SK-N-SH treated with all-trans-retinoic acid at 6 μM for 48 hours (cell line): ENCODE measurements at regions not wholly inside any gene's neighbourhood (a gene's known extent, or its start where the extent isn't known, plus 50 kb on each side); places are given as distances from the start of the nearest gene placed in this dataset.

Experiments
- ATAC-seq: fragments of 200-7000 bp; cut with Tn5 transposase; 3 replicates; pipeline ENCODE4 v1.9.1; 2020; ENCODE audit warnings: mild to moderate bottlenecking, moderate library complexity
- ARNTL ChIP-seq: fragments of 450-650 bp; formaldehyde crosslinking; IDR thresholded peaks from 2 replicates; pipeline ENCODE4 v1.5.0; 2020; ENCODE audit warnings: low read depth, mild to moderate bottlenecking, moderate library complexity, borderline replicate concordance
- BACH2 ChIP-seq: fragments of 250-450 bp; sonication (Bioruptor Pico); IDR thresholded peaks from 2 replicates; pipeline ENCODE4 v1.9.0; 2021; ENCODE audit warnings: mild to moderate bottlenecking, borderline replicate concordance
- CREB5 ChIP-seq: fragments of 250-450 bp; sonication (Bioruptor Pico); IDR thresholded peaks from 2 replicates; pipeline ENCODE4 v1.5.1; 2020; ENCODE audit warnings: low read depth, mild to moderate bottlenecking, moderate library complexity
- CSDC2 ChIP-seq: fragments of 250-450 bp; sonication (Bioruptor Pico); IDR thresholded peaks from 2 replicates; pipeline ENCODE4 v1.5.0; 2020; ENCODE audit warnings: mild to moderate bottlenecking, moderate library complexity
- CSRNP3 ChIP-seq: fragments of 250-450 bp; sonication (Bioruptor Pico); IDR thresholded peaks from 2 replicates; pipeline ENCODE4 v1.5.1; 2021; ENCODE audit warnings: mild to moderate bottlenecking, moderate library complexity
- GLIS3 ChIP-seq: fragments of 250-450 bp; sonication (Bioruptor Pico); IDR thresholded peaks from 2 replicates; pipeline ENCODE4 v1.5.0; 2020; ENCODE audit warnings: mild to moderate bottlenecking, moderate library complexity
- PATZ1 ChIP-seq: fragments of 250-450 bp; sonication (Bioruptor Pico); IDR thresholded peaks from 2 replicates; pipeline ENCODE4 v1.8.0; 2020; ENCODE audit warnings: mild to moderate bottlenecking, moderate library complexity, borderline replicate concordance
- POU6F1 ChIP-seq: fragments of 250-450 bp; sonication (Bioruptor Pico); IDR thresholded peaks from 2 replicates; pipeline ENCODE4 v1.8.0; 2021; ENCODE audit warnings: low read depth, mild to moderate bottlenecking, moderate library complexity, borderline replicate concordance
- PPARA ChIP-seq: fragments of 250-450 bp; sonication (Bioruptor Pico); IDR thresholded peaks from 2 replicates; pipeline ENCODE4 v1.5.0; 2020; ENCODE audit warnings: mild to moderate bottlenecking, borderline replicate concordance
- RARB ChIP-seq: fragments of 250-450 bp; sonication (Bioruptor Pico); IDR thresholded peaks from 2 replicates; pipeline ENCODE4 v1.8.0; 2021; ENCODE audit warnings: mild to moderate bottlenecking, moderate library complexity
- SNAI2 ChIP-seq: fragments of 250-450 bp; sonication (Bioruptor Pico); IDR thresholded peaks from 2 replicates; pipeline ENCODE4 v1.5.0; 2020; ENCODE audit warnings: mild to moderate bottlenecking, moderate library complexity
- TCF4 ChIP-seq: fragments of 250-450 bp; sonication (Bioruptor Pico); IDR thresholded peaks from 2 replicates; pipeline ENCODE4 v1.8.0; 2021; ENCODE audit warnings: mild to moderate bottlenecking, moderate library complexity, borderline replicate concordance
- ZC3H10 ChIP-seq: fragments of 250-450 bp; sonication (Bioruptor Pico); IDR thresholded peaks from 2 replicates; pipeline ENCODE4 v1.5.1; 2021; ENCODE audit warnings: mild to moderate bottlenecking, moderate library complexity
- ZNF565 ChIP-seq: fragments of 450-650 bp; formaldehyde crosslinking; conservative IDR thresholded peaks from 2 replicates; pipeline ENCODE4 v1.5.0; 2020; ENCODE audit warnings: low read depth, mild to moderate bottlenecking, moderate library complexity
- TF ChIP-seq, protein P1 (sequence below): fragments of 250-450 bp; sonication (Bioruptor Pico); IDR thresholded peaks from 2 replicates; pipeline ENCODE4 v1.5.0; 2020; ENCODE audit warnings: mild to moderate bottlenecking, moderate library complexity

DNA sequence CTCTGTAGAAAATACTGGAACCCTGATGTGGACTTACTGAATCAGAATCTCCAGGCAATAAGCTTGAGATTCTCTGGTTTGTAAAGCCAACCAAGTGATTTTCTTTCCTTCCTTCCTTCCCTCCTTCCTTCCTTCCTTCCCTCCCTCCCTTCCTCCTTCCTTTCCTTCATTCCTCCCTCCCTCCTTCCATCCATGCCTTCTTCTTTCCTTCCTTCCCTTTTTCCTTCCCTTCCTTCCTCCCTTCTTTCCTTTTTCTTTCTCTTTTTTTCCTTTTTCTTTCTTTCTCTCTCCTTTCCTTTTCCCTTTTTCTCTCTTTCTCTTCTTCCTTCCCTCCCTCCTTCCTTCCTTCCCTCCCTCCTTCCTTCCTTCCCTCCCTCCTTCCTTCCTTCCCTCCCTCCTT is 450.8 kb downstream of the GRXCR1 start:
- TF ChIP-seq BACH2 (CRISPR knock-in tag), result no peak
- no peak for TF ChIP-seq CREB5 (CRISPR knock-in tag)
- no peak for TF ChIP-seq POU6F1
- TF ChIP-seq SNAI2 (CRISPR knock-in tag), result no peak
- TF ChIP-seq RARB (CRISPR knock-in tag), result no peak
- no peak for TF ChIP-seq CSRNP3
- no peak for TF ChIP-seq TCF4 (CRISPR knock-in tag)
- TF ChIP-seq ZNF565 (CRISPR knock-in tag), result no peak
- TF ChIP-seq GLIS3 (CRISPR knock-in tag), result no peak
- no peak for TF ChIP-seq ARNTL (CRISPR knock-in tag)
- TF ChIP-seq ZC3H10 (CRISPR knock-in tag), result no peak
- no peak for TF ChIP-seq CSDC2 (CRISPR knock-in tag)
- TF ChIP-seq, protein P1, sequence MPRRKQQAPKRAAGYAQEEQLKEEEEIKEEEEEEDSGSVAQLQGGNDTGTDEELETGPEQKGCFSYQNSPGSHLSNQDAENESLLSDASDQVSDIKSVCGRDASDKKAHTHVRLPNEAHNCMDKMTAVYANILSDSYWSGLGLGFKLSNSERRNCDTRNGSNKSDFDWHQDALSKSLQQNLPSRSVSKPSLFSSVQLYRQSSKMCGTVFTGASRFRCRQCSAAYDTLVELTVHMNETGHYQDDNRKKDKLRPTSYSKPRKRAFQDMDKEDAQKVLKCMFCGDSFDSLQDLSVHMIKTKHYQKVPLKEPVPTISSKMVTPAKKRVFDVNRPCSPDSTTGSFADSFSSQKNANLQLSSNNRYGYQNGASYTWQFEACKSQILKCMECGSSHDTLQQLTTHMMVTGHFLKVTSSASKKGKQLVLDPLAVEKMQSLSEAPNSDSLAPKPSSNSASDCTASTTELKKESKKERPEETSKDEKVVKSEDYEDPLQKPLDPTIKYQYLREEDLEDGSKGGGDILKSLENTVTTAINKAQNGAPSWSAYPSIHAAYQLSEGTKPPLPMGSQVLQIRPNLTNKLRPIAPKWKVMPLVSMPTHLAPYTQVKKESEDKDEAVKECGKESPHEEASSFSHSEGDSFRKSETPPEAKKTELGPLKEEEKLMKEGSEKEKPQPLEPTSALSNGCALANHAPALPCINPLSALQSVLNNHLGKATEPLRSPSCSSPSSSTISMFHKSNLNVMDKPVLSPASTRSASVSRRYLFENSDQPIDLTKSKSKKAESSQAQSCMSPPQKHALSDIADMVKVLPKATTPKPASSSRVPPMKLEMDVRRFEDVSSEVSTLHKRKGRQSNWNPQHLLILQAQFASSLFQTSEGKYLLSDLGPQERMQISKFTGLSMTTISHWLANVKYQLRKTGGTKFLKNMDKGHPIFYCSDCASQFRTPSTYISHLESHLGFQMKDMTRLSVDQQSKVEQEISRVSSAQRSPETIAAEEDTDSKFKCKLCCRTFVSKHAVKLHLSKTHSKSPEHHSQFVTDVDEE (CRISPR knock-in tag), result no peak
- ATAC-seq, result no peak

- ATAC-seq, result no peak
- TF ChIP-seq RARB (CRISPR knock-in tag), result no peak
- no peak for TF ChIP-seq PPARA (CRISPR knock-in tag)
- no peak for TF ChIP-seq PATZ1
Observed at GRCh38 chr4:43345323-43345925, 452.9 kb downstream of the GRXCR1 start.

DNA sequence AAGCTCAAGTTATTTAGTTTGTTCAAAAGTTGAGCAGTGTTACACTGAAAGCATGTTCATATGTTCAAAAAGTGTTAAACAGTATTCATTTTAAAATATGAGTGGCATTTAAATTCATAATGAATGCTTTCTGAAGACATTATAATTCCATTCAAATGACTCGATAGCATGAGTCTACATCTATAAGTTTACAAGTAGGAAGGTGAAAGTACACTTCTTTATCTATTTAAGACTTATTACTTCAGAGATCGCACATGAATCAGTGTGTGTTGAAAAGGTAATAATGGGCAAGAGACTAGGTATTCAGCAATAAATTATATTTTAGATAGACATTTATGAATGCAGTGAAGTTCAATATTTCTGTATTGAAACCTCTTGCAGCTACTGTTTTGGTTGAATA is 456.1 kb downstream of the GRXCR1 start:
- no peak for TF ChIP-seq CSDC2 (CRISPR knock-in tag)
- TF ChIP-seq PATZ1, result no peak
- TF ChIP-seq ARNTL (CRISPR knock-in tag), result no peak
- no peak for TF ChIP-seq POU6F1
- no peak for TF ChIP-seq PPARA (CRISPR knock-in tag)
- TF ChIP-seq BACH2 (CRISPR knock-in tag), result no peak
- ATAC-seq, result no peak
